ENCODE measurements at regions not wholly inside any gene's neighbourhood (a gene's known extent, or its start where the extent isn't known, plus 50 kb on each side); places are given as distances from the start of the nearest gene placed in this dataset.

DNA sequence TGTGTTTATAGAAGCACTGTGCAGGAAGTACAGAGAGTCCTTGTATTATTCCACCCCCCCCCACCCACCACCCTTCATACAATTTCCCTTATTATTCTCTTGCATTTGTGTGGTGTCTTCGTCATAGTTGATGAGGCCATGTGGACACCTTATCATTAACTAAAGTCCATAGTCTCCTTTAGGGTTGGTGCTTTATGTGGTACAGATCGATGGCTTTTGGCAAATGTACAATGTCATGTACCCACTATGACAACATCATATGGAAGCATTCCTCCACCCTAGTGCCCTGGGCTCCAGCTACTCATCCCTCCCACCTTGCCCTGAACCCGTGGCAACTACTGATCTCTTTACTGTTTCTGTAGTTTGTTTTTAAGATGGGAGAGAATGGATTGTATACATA is 93.8 kb upstream of the HDAC4 start:
- no peak overlapping the region for H3K27ac ChIP-seq (ENCODE audit: insufficient read depth, low read length)
- H4K20me1 ChIP-seq (ENCODE audit: control insufficient read depth, extremely low read depth, insufficient read depth, low read length) = no peaks in the 10 kb centered on the region
- H3K9me3 ChIP-seq (ENCODE audit: control insufficient read depth, insufficient read depth, low read depth, low read length) = no peaks in the 10 kb centered on the region
- no peak overlapping the region for H2AFZ ChIP-seq (ENCODE audit: low read length)
- no peaks in the 10 kb centered on the region for H3K79me2 ChIP-seq (ENCODE audit: control insufficient read depth, insufficient read depth, low read length)
- no peak overlapping the region for H3K4me2 ChIP-seq (ENCODE audit: extremely low read depth, insufficient read depth, low read length)
- H3K36me3 ChIP-seq (ENCODE audit: control insufficient read depth, insufficient read depth, low read length) = no peaks in the 10 kb centered on the region
- no peak overlapping the region for H3K9ac ChIP-seq (ENCODE audit: insufficient read depth, low read length)
- H3K27me3 ChIP-seq (ENCODE audit: control insufficient read depth, insufficient read depth, low read length) = no peaks in the 10 kb centered on the region
- DNase-seq (ENCODE audit: low read depth in 2 of 2) = no peak
- no peaks in the 10 kb centered on the region for H3K4me1 ChIP-seq (ENCODE audit: control insufficient read depth, extremely low read depth, insufficient read depth, low read length)
- no peak for TF ChIP-seq CTCF (conservative IDR thresholded peaks at IDR 0.05 in 1 of 2, IDR thresholded peaks at IDR 0.05 in 1 of 2; ENCODE audit: low read depth in 1 of 2, low read length in 2 of 2)
- TF ChIP-seq EZH2 (IDR thresholded peaks at IDR 0.05; ENCODE audit: low read length, missing control alignments) = no peak
- H3K4me3 ChIP-seq (replicated peaks in 1 of 4; ENCODE audit: control extremely low read depth in 1 of 4, insufficient read depth in 1 of 4, low read depth in 3 of 4, low read length in 4 of 4) = no peak overlapping the region

DNA sequence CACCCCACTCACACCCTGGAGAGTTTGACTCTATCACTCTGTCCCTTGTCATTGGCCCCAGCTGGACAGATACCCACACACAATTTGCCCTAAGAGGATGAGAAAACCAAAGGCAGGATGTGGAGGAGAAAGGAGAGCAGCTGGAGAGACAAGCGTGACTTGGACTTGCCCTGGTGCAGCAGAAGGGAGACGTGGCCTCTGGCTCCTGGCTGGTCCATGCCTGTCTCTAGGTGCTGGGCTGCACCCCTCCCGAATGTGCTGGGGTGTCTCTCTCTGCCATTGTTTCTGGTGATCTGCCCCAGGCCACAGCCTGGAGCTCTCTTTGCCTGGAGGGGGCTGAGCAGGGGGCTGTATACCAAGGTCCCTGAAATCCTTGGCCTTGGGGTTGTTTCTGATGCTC is 88.7 kb upstream of the HDAC4 start:
- TF ChIP-seq EZH2 (IDR thresholded peaks at IDR 0.05; ENCODE audit: low read length, missing control alignments) = no peak
- Histone ChIP-seq H3K9me3 (ENCODE audit: control insufficient read depth, insufficient read depth, low read depth, low read length) (no peaks in the 10 kb centered on the region), H3K27me3 (ENCODE audit: control insufficient read depth, insufficient read depth, low read length) (no peaks in the 10 kb centered on the region), H3K79me2 (ENCODE audit: control insufficient read depth, insufficient read depth, low read length) (no peaks in the 10 kb centered on the region), H2AFZ (ENCODE audit: low read length) (no peak overlapping the region), H3K27ac (ENCODE audit: insufficient read depth, low read length) (no peak overlapping the region), H3K9ac (ENCODE audit: insufficient read depth, low read length) (no peak overlapping the region), H3K36me3 (ENCODE audit: control insufficient read depth, insufficient read depth, low read length) (no peaks in the 10 kb centered on the region), H3K4me1 (ENCODE audit: control insufficient read depth, extremely low read depth, insufficient read depth, low read length) (no peaks in the 10 kb centered on the region), H3K4me2 (ENCODE audit: extremely low read depth, insufficient read depth, low read length) (no peak overlapping the region), H4K20me1 (ENCODE audit: control insufficient read depth, extremely low read depth, insufficient read depth, low read length) (no peaks in the 10 kb centered on the region), H3K4me3 (replicated peaks in 1 of 4; ENCODE audit: control extremely low read depth in 1 of 4, insufficient read depth in 1 of 4, low read depth in 3 of 4, low read length in 4 of 4) (no peak overlapping the region)
- DNase-seq (ENCODE audit: low read depth in 2 of 2) = no peak

GRCh38 chr2:239488125-239488524 is 87.3 kb upstream of the HDAC4 start:
- Histone ChIP-seq H3K27me3 (ENCODE audit: control insufficient read depth, insufficient read depth, low read length) (no peaks in the 10 kb centered on the region), H4K20me1 (ENCODE audit: control insufficient read depth, extremely low read depth, insufficient read depth, low read length) (no peaks in the 10 kb centered on the region), H3K79me2 (ENCODE audit: control insufficient read depth, insufficient read depth, low read length) (no peaks in the 10 kb centered on the region), H3K27ac (ENCODE audit: insufficient read depth, low read length) (no peak overlapping the region), H3K9me3 (ENCODE audit: control insufficient read depth, insufficient read depth, low read depth, low read length) (no peaks in the 10 kb centered on the region), H3K4me1 (ENCODE audit: control insufficient read depth, extremely low read depth, insufficient read depth, low read length) (no peaks in the 10 kb centered on the region), H3K36me3 (ENCODE audit: control insufficient read depth, insufficient read depth, low read length) (no peaks in the 10 kb centered on the region), H3K4me3 (replicated peaks in 1 of 4; ENCODE audit: control extremely low read depth in 1 of 4, insufficient read depth in 1 of 4, low read depth in 3 of 4, low read length in 4 of 4) (no peak overlapping the region), H3K4me2 (ENCODE audit: extremely low read depth, insufficient read depth, low read length) (no peak overlapping the region), H2AFZ (ENCODE audit: low read length) (no peak overlapping the region), H3K9ac (ENCODE audit: insufficient read depth, low read length) (no peak overlapping the region)
- TF ChIP-seq CTCF (conservative IDR thresholded peaks at IDR 0.05 in 1 of 2, IDR thresholded peaks at IDR 0.05 in 1 of 2; ENCODE audit: low read depth in 1 of 2, low read length in 2 of 2) (no peak), EZH2 (IDR thresholded peaks at IDR 0.05; ENCODE audit: low read length, missing control alignments) (no peak)
- no peak for DNase-seq (ENCODE audit: low read depth in 2 of 2)
